ENCODE measurements at regions not wholly inside any gene's neighbourhood (a gene's known extent, or its start where the extent isn't known, plus 50 kb on each side); places are given as distances from the start of the nearest gene placed in this dataset.

- TF ChIP-seq, protein P1, sequence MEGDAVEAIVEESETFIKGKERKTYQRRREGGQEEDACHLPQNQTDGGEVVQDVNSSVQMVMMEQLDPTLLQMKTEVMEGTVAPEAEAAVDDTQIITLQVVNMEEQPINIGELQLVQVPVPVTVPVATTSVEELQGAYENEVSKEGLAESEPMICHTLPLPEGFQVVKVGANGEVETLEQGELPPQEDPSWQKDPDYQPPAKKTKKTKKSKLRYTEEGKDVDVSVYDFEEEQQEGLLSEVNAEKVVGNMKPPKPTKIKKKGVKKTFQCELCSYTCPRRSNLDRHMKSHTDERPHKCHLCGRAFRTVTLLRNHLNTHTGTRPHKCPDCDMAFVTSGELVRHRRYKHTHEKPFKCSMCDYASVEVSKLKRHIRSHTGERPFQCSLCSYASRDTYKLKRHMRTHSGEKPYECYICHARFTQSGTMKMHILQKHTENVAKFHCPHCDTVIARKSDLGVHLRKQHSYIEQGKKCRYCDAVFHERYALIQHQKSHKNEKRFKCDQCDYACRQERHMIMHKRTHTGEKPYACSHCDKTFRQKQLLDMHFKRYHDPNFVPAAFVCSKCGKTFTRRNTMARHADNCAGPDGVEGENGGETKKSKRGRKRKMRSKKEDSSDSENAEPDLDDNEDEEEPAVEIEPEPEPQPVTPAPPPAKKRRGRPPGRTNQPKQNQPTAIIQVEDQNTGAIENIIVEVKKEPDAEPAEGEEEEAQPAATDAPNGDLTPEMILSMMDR (IDR thresholded peaks at IDR 0.05), result no peak
- TF ChIP-seq EZH2 (IDR thresholded peaks at IDR 0.05; ENCODE audit: borderline replicate concordance, insufficient read depth, low read depth, low read length, poor library complexity, severe bottlenecking), result no peak
Measured at GRCh38 chr10:53406532-53406931, 633.9 kb upstream of the MBL2 start.

All from B cell (primary cell).